ENCODE measurements at regions not wholly inside any gene's neighbourhood (a gene's known extent, or its start where the extent isn't known, plus 50 kb on each side); places are given as distances from the start of the nearest gene placed in this dataset.

GRCh38 chr6:90928051-90928450 is 341.2 kb upstream of the MAP3K7 start:
- TF ChIP-seq CTCF (optimal IDR thresholded peaks at IDR 0.05 in 1 of 3, IDR thresholded peaks at IDR 0.05 in 1 of 3, conservative IDR thresholded peaks at IDR 0.05 in 1 of 3; ENCODE audit: extremely low read depth in 1 of 3, insufficient read depth in 2 of 3, low read length in 3 of 3): no peak
- TF ChIP-seq EZH2 (IDR thresholded peaks at IDR 0.05; ENCODE audit: low read length): no peak

Measured in keratinocyte (primary cell).